ENCODE measurements at regions not wholly inside any gene's neighbourhood (a gene's known extent, or its start where the extent isn't known, plus 50 kb on each side); places are given as distances from the start of the nearest gene placed in this dataset.

DNA sequence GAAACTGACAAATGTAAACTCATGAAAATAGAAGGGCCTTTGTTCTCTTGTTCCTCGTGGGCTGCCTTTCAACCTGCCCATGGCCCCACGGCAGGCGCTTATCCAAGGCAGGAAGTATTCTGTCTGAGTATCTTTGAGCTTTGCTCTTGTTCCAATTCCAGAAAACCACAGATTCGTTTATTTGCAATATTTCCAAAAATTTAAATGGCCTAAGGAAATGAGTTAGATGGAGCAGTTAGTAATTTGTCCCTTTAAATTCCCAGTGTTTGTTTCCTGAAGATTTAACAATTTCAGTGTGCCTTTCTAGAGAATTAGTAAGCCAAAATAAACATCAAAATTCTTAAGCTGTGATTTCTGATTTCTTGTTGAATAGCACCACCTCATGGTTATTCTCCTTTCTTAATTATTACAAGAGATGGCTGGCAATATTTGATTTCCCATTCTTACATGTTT lies 299.4 kb upstream of the RASA1 start:
- BruUV-seq (replicated peaks), result no TSS peak
- H3K4me2 ChIP-seq (ENCODE audit: low read length), result no peak overlapping the region
- ChIA-PET CTCF (ENCODE audit: unreplicated experiment) (no interaction called here), POLR2A (interaction anchor here (0.5 to 1.0 kb wide), 5 partner anchors 14 to 1443 kb away, joined by 3 to 5 read pairs (median 3); no protein-coding TSS in a partner anchor)
- H3K9me2 ChIP-seq (ENCODE audit: insufficient read depth, low read length), result no peaks in the 10 kb centered on the region
- H4K20me1 ChIP-seq (ENCODE audit: insufficient read depth, low read length), result no peaks in the 10 kb centered on the region
- H2AFZ ChIP-seq (ENCODE audit: low read length), result no peak overlapping the region
- no peaks in the 10 kb centered on the region for H3K79me2 ChIP-seq (ENCODE audit: insufficient read depth, low read depth, low read length)
- H3K4me1 ChIP-seq (ENCODE audit: insufficient read depth, low read length, poor library complexity, severe bottlenecking), result no peaks in the 10 kb centered on the region
- no peak overlapping the region for H3K27ac ChIP-seq (ENCODE audit: low read depth, low read length, poor library complexity, severe bottlenecking)
- TF ChIP-seq EZH2phosphoT487 (IDR thresholded peaks at IDR 0.05; ENCODE audit: borderline replicate concordance, low read depth, low read length), result no peak
- TF ChIP-seq, protein P1, sequence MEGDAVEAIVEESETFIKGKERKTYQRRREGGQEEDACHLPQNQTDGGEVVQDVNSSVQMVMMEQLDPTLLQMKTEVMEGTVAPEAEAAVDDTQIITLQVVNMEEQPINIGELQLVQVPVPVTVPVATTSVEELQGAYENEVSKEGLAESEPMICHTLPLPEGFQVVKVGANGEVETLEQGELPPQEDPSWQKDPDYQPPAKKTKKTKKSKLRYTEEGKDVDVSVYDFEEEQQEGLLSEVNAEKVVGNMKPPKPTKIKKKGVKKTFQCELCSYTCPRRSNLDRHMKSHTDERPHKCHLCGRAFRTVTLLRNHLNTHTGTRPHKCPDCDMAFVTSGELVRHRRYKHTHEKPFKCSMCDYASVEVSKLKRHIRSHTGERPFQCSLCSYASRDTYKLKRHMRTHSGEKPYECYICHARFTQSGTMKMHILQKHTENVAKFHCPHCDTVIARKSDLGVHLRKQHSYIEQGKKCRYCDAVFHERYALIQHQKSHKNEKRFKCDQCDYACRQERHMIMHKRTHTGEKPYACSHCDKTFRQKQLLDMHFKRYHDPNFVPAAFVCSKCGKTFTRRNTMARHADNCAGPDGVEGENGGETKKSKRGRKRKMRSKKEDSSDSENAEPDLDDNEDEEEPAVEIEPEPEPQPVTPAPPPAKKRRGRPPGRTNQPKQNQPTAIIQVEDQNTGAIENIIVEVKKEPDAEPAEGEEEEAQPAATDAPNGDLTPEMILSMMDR (conservative IDR thresholded peaks at IDR 0.05; ENCODE audit: low read length), result peak; percentile 71
- intact Hi-C loops (cut with micrococcal nuclease; ENCODE audit: unreplicated experiment), result no loop called here
- no peaks in the 10 kb centered on the region for H3K36me3 ChIP-seq (ENCODE audit: insufficient read depth, low read length)
- H3K9me3 ChIP-seq (ENCODE audit: low read length), result no peaks in the 10 kb centered on the region
- H3K4me3 ChIP-seq (ENCODE audit: low read depth, low read length, poor library complexity, severe bottlenecking), result no peak overlapping the region
- DNase-seq (ENCODE audit: low spot score), result peak; percentile 13

DNA sequence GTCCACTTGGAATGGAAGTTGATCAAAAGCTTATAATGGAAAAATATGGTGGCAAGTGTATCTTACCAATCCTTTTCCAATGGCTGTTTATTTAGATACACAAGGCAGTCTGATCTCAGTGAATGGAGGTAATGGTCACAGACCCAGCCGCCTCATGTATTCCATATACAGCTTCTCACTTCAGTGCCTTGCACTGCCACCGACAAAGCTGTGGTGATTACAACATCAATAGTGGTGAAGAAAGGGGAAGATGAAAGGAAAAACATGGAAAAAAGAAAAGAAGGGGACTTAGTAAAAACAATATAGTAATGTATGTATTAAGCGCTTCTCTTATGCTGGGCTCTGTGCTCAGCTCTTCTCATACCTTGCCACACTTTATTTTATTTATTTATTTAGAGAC lies 297.3 kb upstream of the RASA1 start:
- TF ChIP-seq, protein P1 (conservative IDR thresholded peaks at IDR 0.05; ENCODE audit: low read length), result no peak
- TF ChIP-seq EZH2phosphoT487 (IDR thresholded peaks at IDR 0.05; ENCODE audit: borderline replicate concordance, low read depth, low read length), result no peak
- no TSS peak for BruUV-seq (replicated peaks)
- Histone ChIP-seq H4K20me1 (ENCODE audit: insufficient read depth, low read length) (no peaks in the 10 kb centered on the region), H2AFZ (ENCODE audit: low read length) (no peak overlapping the region), H3K4me2 (ENCODE audit: low read length) (no peak overlapping the region), H3K4me1 (ENCODE audit: insufficient read depth, low read length, poor library complexity, severe bottlenecking) (no peaks in the 10 kb centered on the region), H3K36me3 (ENCODE audit: insufficient read depth, low read length) (no peaks in the 10 kb centered on the region), H3K4me3 (ENCODE audit: low read depth, low read length, poor library complexity, severe bottlenecking) (no peak overlapping the region), H3K27ac (ENCODE audit: low read depth, low read length, poor library complexity, severe bottlenecking) (no peak overlapping the region), H3K9me3 (ENCODE audit: low read length) (no peaks in the 10 kb centered on the region), H3K79me2 (ENCODE audit: insufficient read depth, low read depth, low read length) (no peaks in the 10 kb centered on the region), H3K9me2 (ENCODE audit: insufficient read depth, low read length) (no peaks in the 10 kb centered on the region)
- intact Hi-C loops (cut with micrococcal nuclease; ENCODE audit: unreplicated experiment), result no loop called here
- ChIA-PET CTCF (ENCODE audit: unreplicated experiment) (no interaction called here), POLR2A (interaction anchor here (1.1 kb wide), 2 partner anchors 10 to 14 kb away, joined by 3 to 4 read pairs; no protein-coding TSS in a partner anchor)
- DNase-seq (ENCODE audit: low spot score), result no peak

DNA sequence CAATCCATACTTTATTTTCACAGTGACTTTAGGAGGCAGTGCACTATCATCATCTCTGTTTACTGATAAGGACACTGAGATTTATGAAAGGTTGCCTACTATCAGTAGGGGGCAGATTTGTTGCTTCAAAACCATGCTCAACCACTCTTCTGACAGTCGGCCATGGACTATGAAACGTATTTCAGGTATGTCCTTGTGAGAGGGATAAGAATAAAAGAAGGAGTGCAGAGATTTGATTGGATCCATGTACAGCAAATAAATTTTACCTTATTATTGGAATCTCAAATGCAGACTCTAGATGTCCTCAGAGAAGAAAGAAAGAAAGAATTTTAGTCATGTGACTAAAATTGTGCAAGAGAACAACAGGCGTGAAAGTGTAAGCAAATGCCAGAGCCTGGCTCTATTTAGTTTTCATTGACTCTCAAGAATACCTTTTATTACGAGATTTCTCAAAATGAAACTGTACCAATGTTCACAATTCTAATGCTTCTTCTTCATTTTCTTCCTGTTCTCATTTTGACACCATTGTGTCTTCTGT lies 296.6 kb upstream of the RASA1 start:
- intact Hi-C loops (cut with micrococcal nuclease; ENCODE audit: unreplicated experiment), result no loop called here
- Histone ChIP-seq H3K27ac (ENCODE audit: low read depth, low read length, poor library complexity, severe bottlenecking) (no peak overlapping the region), H3K4me2 (ENCODE audit: low read length) (no peak overlapping the region), H3K4me1 (ENCODE audit: insufficient read depth, low read length, poor library complexity, severe bottlenecking) (no peaks in the 10 kb centered on the region), H3K79me2 (ENCODE audit: insufficient read depth, low read depth, low read length) (no peaks in the 10 kb centered on the region), H4K20me1 (ENCODE audit: insufficient read depth, low read length) (no peaks in the 10 kb centered on the region), H3K9me3 (ENCODE audit: low read length) (no peaks in the 10 kb centered on the region), H3K4me3 (ENCODE audit: low read depth, low read length, poor library complexity, severe bottlenecking) (no peak overlapping the region), H2AFZ (ENCODE audit: low read length) (no peak overlapping the region), H3K9me2 (ENCODE audit: insufficient read depth, low read length) (no peaks in the 10 kb centered on the region), H3K36me3 (ENCODE audit: insufficient read depth, low read length) (no peaks in the 10 kb centered on the region)
- DNase-seq (ENCODE audit: low spot score), result peak; percentile 26
- POLR2A ChIA-PET, result interaction anchor here (0.6 to 1.1 kb wide), 2 partner anchors 13 to 917 kb away, joined by 3 read pairs; no protein-coding TSS in a partner anchor
- TF ChIP-seq EZH2phosphoT487 (IDR thresholded peaks at IDR 0.05; ENCODE audit: borderline replicate concordance, low read depth, low read length), result no peak
- TF ChIP-seq, protein P1 (conservative IDR thresholded peaks at IDR 0.05; ENCODE audit: low read length), result peak; percentile 64
- no TSS peak for BruUV-seq (replicated peaks)
- CTCF ChIA-PET (ENCODE audit: unreplicated experiment), result no interaction called here

Data from OCI-LY7 (cell line).